ENCODE measurements at regions not wholly inside any gene's neighbourhood (a gene's known extent, or its start where the extent isn't known, plus 50 kb on each side); places are given as distances from the start of the nearest gene placed in this dataset.

DNA sequence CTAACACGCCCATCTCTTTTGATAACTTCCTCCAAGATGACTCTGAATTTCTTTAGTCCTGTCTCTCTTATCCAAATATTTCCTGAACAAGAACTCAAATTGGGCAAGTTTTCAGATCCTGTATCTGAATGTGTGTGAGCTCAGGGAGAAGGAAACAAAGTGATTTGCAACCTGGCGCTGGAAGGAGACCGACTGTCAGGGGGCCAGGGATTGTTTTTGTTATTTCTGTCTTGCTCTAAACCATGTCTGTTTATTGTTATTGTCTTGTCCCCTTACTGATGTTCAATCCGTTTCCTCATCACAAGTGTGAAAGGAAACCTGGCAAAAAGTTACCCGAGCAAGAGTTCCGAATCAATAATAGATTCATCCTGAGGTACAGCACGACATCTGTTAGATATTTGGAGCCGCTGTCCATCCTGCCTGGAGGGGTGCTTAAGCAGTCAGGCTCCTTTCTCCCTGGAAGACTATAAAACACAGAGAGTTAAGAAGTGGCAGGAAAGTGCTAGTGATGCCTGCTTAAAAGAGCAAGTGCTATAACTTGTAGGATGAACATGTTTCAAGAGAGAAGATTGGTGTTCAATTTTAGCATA lies 132.5 kb upstream of the OSR1 start:
- DNase-seq (no peak), ATAC-seq (no peak)
- H3K27ac ChIP-seq: no peak overlapping the region
- TF ChIP-seq, protein P1, sequence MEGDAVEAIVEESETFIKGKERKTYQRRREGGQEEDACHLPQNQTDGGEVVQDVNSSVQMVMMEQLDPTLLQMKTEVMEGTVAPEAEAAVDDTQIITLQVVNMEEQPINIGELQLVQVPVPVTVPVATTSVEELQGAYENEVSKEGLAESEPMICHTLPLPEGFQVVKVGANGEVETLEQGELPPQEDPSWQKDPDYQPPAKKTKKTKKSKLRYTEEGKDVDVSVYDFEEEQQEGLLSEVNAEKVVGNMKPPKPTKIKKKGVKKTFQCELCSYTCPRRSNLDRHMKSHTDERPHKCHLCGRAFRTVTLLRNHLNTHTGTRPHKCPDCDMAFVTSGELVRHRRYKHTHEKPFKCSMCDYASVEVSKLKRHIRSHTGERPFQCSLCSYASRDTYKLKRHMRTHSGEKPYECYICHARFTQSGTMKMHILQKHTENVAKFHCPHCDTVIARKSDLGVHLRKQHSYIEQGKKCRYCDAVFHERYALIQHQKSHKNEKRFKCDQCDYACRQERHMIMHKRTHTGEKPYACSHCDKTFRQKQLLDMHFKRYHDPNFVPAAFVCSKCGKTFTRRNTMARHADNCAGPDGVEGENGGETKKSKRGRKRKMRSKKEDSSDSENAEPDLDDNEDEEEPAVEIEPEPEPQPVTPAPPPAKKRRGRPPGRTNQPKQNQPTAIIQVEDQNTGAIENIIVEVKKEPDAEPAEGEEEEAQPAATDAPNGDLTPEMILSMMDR (IDR thresholded peaks at IDR 0.05): no peak
- no peaks in the 10 kb centered on the region for H3K36me3 ChIP-seq
- intact Hi-C loops (cut with DNase I): no loop called here
- peaks cover 4% of the 10 kb centered on the region for H3K4me1 ChIP-seq
- H3K4me3 ChIP-seq: no peak overlapping the region
- H3K27me3 ChIP-seq (ENCODE audit: low read depth): no peaks in the 10 kb centered on the region
- H3K9me3 ChIP-seq: no peaks in the 10 kb centered on the region

DNA sequence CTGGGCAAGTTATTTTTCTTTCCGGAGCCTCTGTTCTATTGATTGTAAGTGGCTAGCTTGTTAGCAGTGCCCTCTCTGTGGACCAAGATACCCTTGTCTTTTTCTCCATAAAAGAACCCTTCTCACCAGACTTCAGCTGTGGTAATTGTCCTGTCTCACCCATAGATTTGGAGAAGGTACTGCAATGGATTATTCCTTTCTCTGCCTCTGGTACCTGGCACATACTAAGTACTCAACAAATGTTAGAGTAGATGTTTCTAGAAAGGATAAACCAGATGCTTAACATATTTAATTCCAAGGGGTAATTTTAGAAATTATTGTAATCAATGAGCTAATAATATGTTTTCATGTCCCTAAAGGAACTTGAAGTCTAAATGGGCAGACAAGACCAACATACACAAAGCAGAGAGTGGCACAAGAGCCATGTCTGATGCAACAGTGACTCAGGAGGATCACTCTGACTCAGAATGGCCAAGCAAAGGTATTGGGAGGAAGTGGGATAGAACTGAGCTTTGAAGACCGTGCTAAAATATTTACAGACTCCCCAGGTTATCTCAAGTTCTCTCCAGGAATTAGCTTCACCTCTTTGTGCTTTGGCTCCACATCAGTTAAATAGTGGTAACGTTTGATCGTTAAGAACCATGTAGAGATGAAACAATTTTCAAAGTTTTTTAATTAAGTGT lies 129.7 kb upstream of the OSR1 start:
- Histone ChIP-seq H3K36me3 (no peaks in the 10 kb centered on the region), H3K4me3 (no peak overlapping the region), H3K4me1 (peaks cover 4% of the 10 kb centered on the region), H3K27me3 (ENCODE audit: low read depth) (no peaks in the 10 kb centered on the region), H3K9me3 (no peaks in the 10 kb centered on the region), H3K27ac (no peak overlapping the region)
- ATAC-seq: no peak
- TF ChIP-seq, protein P1 (IDR thresholded peaks at IDR 0.05): no peak
- intact Hi-C loops (cut with DNase I): no loop called here
- no peak for DNase-seq

DNA sequence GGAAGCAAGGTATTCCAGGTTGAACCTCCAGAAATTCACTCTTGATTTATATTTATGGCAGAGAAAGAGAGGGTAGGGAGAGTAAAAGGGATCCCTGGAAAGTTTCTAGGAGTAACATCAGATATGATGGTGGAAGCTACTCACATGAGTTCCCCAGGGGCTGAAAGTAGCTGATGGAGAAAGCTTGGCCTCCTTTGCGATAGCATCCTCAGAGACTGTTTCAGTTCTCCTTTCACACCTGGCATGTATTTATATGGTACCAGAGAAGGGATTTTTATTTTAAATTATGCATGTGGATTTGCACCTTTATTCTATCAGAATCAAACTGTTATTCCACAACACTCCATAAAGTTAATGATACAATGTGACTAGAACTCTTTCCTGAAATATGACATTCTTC lies 126.3 kb upstream of the OSR1 start:
- Histone ChIP-seq H3K4me3 (no peak overlapping the region), H3K36me3 (no peaks in the 10 kb centered on the region), H3K9me3 (no peaks in the 10 kb centered on the region), H3K27ac (no peak overlapping the region), H3K27me3 (ENCODE audit: low read depth) (no peaks in the 10 kb centered on the region), H3K4me1 (no peaks in the 10 kb centered on the region)
- TF ChIP-seq, protein P1 (IDR thresholded peaks at IDR 0.05): no peak
- ATAC-seq: no peak
- intact Hi-C loops (cut with DNase I): no loop called here
- DNase-seq: no peak

DNA sequence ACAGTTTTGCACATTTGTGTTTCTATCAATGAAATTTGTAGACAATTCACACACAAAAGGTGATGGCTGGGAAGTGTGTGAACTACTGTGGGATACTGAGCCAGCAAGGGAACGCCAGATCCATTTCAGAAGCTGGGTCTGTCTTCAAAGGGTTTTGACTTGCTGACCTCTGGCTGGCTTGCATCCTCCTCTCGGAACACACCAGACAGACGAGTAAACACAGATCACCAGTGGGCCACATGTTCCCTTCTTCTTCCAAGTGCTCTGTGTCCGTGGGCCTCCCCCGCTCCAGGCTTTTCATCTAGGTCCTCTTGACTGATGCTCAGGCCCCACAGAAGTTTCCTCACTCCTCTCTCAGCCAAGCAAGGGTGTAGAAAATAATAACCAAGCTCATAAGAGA lies 122.2 kb upstream of the OSR1 start:
- no peak for ATAC-seq
- H3K9me3 ChIP-seq: no peaks in the 10 kb centered on the region

DNA sequence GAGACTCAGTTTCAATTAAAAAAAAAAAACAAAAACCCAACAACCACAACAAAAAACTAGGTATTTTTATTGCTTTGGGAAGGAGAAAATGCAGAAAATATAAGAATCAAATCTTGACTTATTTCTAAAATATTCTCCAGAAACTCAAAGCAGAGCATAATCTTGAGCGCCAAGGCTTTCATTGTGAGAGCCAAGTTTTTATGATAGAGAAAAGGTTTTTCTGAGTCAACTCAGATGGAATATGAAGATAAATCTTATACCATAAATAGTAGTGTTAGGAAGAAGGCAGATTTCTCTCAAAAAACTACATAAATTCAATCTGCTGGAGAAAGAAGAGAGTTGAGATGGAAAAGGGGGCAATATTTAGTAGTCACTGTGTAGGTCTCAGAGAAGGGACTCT lies 121.2 kb upstream of the OSR1 start:
- no peaks in the 10 kb centered on the region for H3K9me3 ChIP-seq
- H3K4me1 ChIP-seq: no peaks in the 10 kb centered on the region
- TF ChIP-seq, protein P1 (IDR thresholded peaks at IDR 0.05): no peak
- no peak overlapping the region for H3K27ac ChIP-seq
- intact Hi-C loops (cut with DNase I): no loop called here
- DNase-seq (no peak), ATAC-seq (no peak)
- H3K36me3 ChIP-seq: no peaks in the 10 kb centered on the region
- H3K4me3 ChIP-seq: no peak overlapping the region
- no peaks in the 10 kb centered on the region for H3K27me3 ChIP-seq (ENCODE audit: low read depth)

More for the DNA sequence above, 122.2 kb upstream of the OSR1 start:
- Histone ChIP-seq H3K4me3 (no peak overlapping the region), H3K27ac (no peak overlapping the region), H3K27me3 (ENCODE audit: low read depth) (no peaks in the 10 kb centered on the region), H3K36me3 (no peaks in the 10 kb centered on the region), H3K4me1 (no peaks in the 10 kb centered on the region)
- TF ChIP-seq, protein P1 (IDR thresholded peaks at IDR 0.05): no peak
- DNase-seq: no peak
- intact Hi-C loops (cut with DNase I): no loop called here
